CD14-positive monocyte (primary cell): ENCODE measurements at regions not wholly inside any gene's neighbourhood (a gene's known extent, or its start where the extent isn't known, plus 50 kb on each side); places are given as distances from the start of the nearest gene placed in this dataset.

Source experiments
- DNase-seq, 3 donors: peaks; one replicate each; pipeline ENCODE4 v3.0.0-alpha.2; 2011 to 2022
- H2AFZ ChIP-seq: 2 replicates; pipeline ENCODE4 v1.6.0; 2012; ENCODE audit warnings: mild to moderate bottlenecking, low read depth, low read length, inconsistent platforms; ENCODE audit not compliant: insufficient read depth, poor library complexity, severe bottlenecking
- H3K27ac ChIP-seq, 2 donors: 1 replicate in 1 of 2; 2 replicates in 1 of 2; pipeline ENCODE4 v1.5.1; 2012 to 2013; ENCODE audit warnings: low read length in 2 of 2, control low read depth in 1 of 2, inconsistent platforms in 1 of 2, low read depth in 1 of 2, mild to moderate bottlenecking in 1 of 2
- H3K27me3 ChIP-seq, 2 donors: one replicate each; pipeline versions ENCODE4 v1.6.0 to v1.6.1; 2011 to 2013; ENCODE audit warnings: low read length in 2 of 2; ENCODE audit not compliant: control insufficient read depth in 2 of 2, insufficient read depth in 2 of 2
- H3K36me3 ChIP-seq, 2 donors: replicated peaks in 1 of 2; 1 replicate in 1 of 2; 2 replicates in 1 of 2; pipeline versions ENCODE4 v1.5.1 to v1.6.1; 2012 to 2013; ENCODE audit warnings: low read length in 2 of 2, control low read depth in 1 of 2, inconsistent platforms in 1 of 2, mild to moderate bottlenecking in 1 of 2; ENCODE audit not compliant: insufficient read depth in 2 of 2, control insufficient read depth in 1 of 2
- H3K4me1 ChIP-seq, 2 donors: 1 replicate in 1 of 2; 2 replicates in 1 of 2; pipeline versions ENCODE4 v1.5.1 to v1.6.1; 2012 to 2013; ENCODE audit warnings: low read length in 2 of 2, control low read depth in 1 of 2, inconsistent platforms in 1 of 2, mild to moderate bottlenecking in 1 of 2, moderate library complexity in 1 of 2; ENCODE audit not compliant: insufficient read depth in 2 of 2, control insufficient read depth in 1 of 2
- H3K4me2 ChIP-seq: replicated peaks from 2 replicates; pipeline ENCODE3; 2012; ENCODE audit warnings: low read length, moderate library complexity, mild to moderate bottlenecking; ENCODE audit not compliant: poor library complexity, severe bottlenecking; ENCODE audit errors: extremely low read depth
- H3K4me3 ChIP-seq, 3 experiments: fragments of 200-600 bp in 1 of 3; sonication (generic) in 1 of 3; replicated peaks in 1 of 3; 1 replicate in 2 of 3; 2 replicates in 1 of 3; pipeline ENCODE4 v1.5.1; 2011 to 2013; ENCODE audit warnings: low read length in 3 of 3, mild to moderate bottlenecking in 3 of 3, control low read depth in 2 of 3, low read depth in 2 of 3, inconsistent platforms in 1 of 3, moderate library complexity in 1 of 3
- H3K79me2 ChIP-seq: 2 replicates; pipeline ENCODE4 v1.6.0; 2012; ENCODE audit warnings: mild to moderate bottlenecking, control low read depth, inconsistent platforms, low read length, moderate library complexity; ENCODE audit not compliant: insufficient read depth
- H3K9ac ChIP-seq: 2 replicates; pipeline ENCODE4 v1.6.0; 2017; ENCODE audit warnings: low read length, mild to moderate bottlenecking; ENCODE audit not compliant: insufficient read depth, poor library complexity, severe bottlenecking
- H3K9me3 ChIP-seq, 2 donors: replicated peaks in 1 of 2; 1 replicate in 1 of 2; 2 replicates in 1 of 2; pipeline versions ENCODE4 v1.5.1 to v1.6.1; 2012 to 2013; ENCODE audit warnings: low read length in 2 of 2, control low read depth in 1 of 2; ENCODE audit not compliant: control insufficient read depth in 1 of 2, insufficient read depth in 1 of 2
- H4K20me1 ChIP-seq: 2 replicates; pipeline ENCODE4 v1.6.0; 2012; ENCODE audit warnings: mild to moderate bottlenecking, low read length, control low read depth, moderate library complexity; ENCODE audit not compliant: insufficient read depth
- H3K27ac Mint-ChIP-seq, 7 donors: one replicate each; pipeline ENCODE4 v1.8.0; 2020; ENCODE audit warnings: mild to moderate bottlenecking in 7 of 7, mixed read lengths in 7 of 7, moderate library complexity in 6 of 7, inconsistent platforms in 2 of 7
- H3K27me3 Mint-ChIP-seq, 3 donors: one replicate each; pipeline ENCODE4 v1.8.0; 2021 to 2022; ENCODE audit warnings: low read depth in 3 of 3, mild to moderate bottlenecking in 3 of 3, mixed read lengths in 3 of 3, moderate library complexity in 3 of 3, inconsistent platforms in 1 of 3
- H3K36me3 Mint-ChIP-seq, 2 donors: one replicate each; pipeline ENCODE4 v1.8.0; 2020; ENCODE audit warnings: mixed read lengths in 2 of 2, inconsistent platforms in 1 of 2, mild to moderate bottlenecking in 1 of 2
- H3K4me1 Mint-ChIP-seq: one replicate; pipeline ENCODE4 v1.8.0; 2020; ENCODE audit warnings: mild to moderate bottlenecking, mixed read lengths
- H3K4me3 Mint-ChIP-seq, 2 donors: one replicate each; pipeline ENCODE4 v1.8.0; 2020; ENCODE audit warnings: mild to moderate bottlenecking in 2 of 2, mixed read lengths in 2 of 2, moderate library complexity in 1 of 2
- H3K9me3 Mint-ChIP-seq, 7 donors: one replicate each; pipeline ENCODE4 v1.8.0; 2020 to 2022; ENCODE audit warnings: mixed read lengths in 7 of 7, mild to moderate bottlenecking in 6 of 7, moderate library complexity in 6 of 7, inconsistent platforms in 2 of 7
- CTCF ChIP-seq: fragments of 200-600 bp; IDR thresholded peaks from one replicate; pipeline ENCODE4 v1.8.0; 2022; ENCODE audit warnings: antibody characterized with exemption, mild to moderate bottlenecking
- WGBS: methylation state at CpG from one replicate; pipeline ENCODE4 v1.1.5; 2013; ENCODE audit warnings: missing lambda C conversion rate; ENCODE audit not compliant: insufficient coverage; 5-methylcytosine and 5-hydroxymethylcytosine counted together
- intact Hi-C, 2 donors: fragments of 100-400 bp; cut with micrococcal nuclease; formaldehyde crosslinking; loops; one replicate each; pipeline versions ENCODE4 v1.15.0 to v1.15.1; 2023

GRCh38 chr1:220369511-220369910 is 97.3 kb upstream of the RAB3GAP2 start:
- Mint-ChIP-seq H3K9me3 (peaks cover 0 to 6% (median 0%) of the 10 kb centered on the region in 7 donors), H3K27me3 (peaks cover 4 to 8% (median 6%) of the 10 kb centered on the region in 3 donors), H3K4me3 (no peak overlapping the region), H3K4me1 (no peaks in the 10 kb centered on the region), H3K36me3 (no peaks in the 10 kb centered on the region), H3K27ac (no peak overlapping the region)
- no peak overlapping the region for H3K4me3 ChIP-seq
- H3K36me3 ChIP-seq: no peaks in the 10 kb centered on the region
- WGBS: no CpG with 5 or more reads among the region's 3 CpGs
- no peaks in the 10 kb centered on the region for H3K9me3 ChIP-seq
- no peak overlapping the region for H3K9ac ChIP-seq
- H3K4me2 ChIP-seq: no peak overlapping the region
- no peak for TF ChIP-seq CTCF
- no peaks in the 10 kb centered on the region for H3K4me1 ChIP-seq
- H3K27ac ChIP-seq: no peak overlapping the region
- H3K27me3 ChIP-seq: no peaks in the 10 kb centered on the region
- no peak overlapping the region for H2AFZ ChIP-seq
- no peak for DNase-seq
- no peaks in the 10 kb centered on the region for H3K79me2 ChIP-seq
- intact Hi-C loops: no loop called here
- no peaks in the 10 kb centered on the region for H4K20me1 ChIP-seq

GRCh38 chr1:220368352-220369265 is 96.4 kb upstream of the RAB3GAP2 start:
- Histone ChIP-seq H3K9ac (no peak overlapping the region), H3K36me3 (no peaks in the 10 kb centered on the region), H3K4me3 (no peak overlapping the region), H3K79me2 (no peaks in the 10 kb centered on the region), H3K9me3 (no peaks in the 10 kb centered on the region), H3K4me1 (no peaks in the 10 kb centered on the region), H3K4me2 (no peak overlapping the region), H4K20me1 (no peaks in the 10 kb centered on the region), H2AFZ (no peak overlapping the region), H3K27ac (no peak overlapping the region), H3K27me3 (no peaks in the 10 kb centered on the region)
- Mint-ChIP-seq H3K27me3 (peaks cover 4 to 8% (median 6%) of the 10 kb centered on the region in 3 donors), H3K9me3 (peaks cover 0 to 6% (median 1%) of the 10 kb centered on the region in 7 donors), H3K4me1 (no peaks in the 10 kb centered on the region), H3K36me3 (no peaks in the 10 kb centered on the region), H3K4me3 (no peak overlapping the region), H3K27ac (no peak overlapping the region)
- no peak for TF ChIP-seq CTCF
- DNase-seq: no peak
- WGBS: 87% methylated on average over 5 of the region's 7 CpGs
- intact Hi-C loops: no loop called here
